OCI-LY7 (cell line): ENCODE measurements at regions not wholly inside any gene's neighbourhood (a gene's known extent, or its start where the extent isn't known, plus 50 kb on each side); places are given as distances from the start of the nearest gene placed in this dataset.
"Not testable (repeated sequence)": the region's sequence is repeated elsewhere in the genome, so short reads cannot be mapped to it uniquely, and the experiment has no call there.

Experiments
- BruUV-seq: library from RNA; stranded (reverse); fragments of 400-500 nt; replicated peaks from 2 replicates; lab custom pipeline; 2021; lab: Mats Ljungman, UMichigan
- CTCF ChIA-PET: fragments of 300-600 bp; sonication (Branson Sonifier 250); formaldehyde crosslinking; loops from one replicate; lab custom pipeline; 2022; ENCODE audit warnings: antibody characterized with exemption; ENCODE audit not compliant: unreplicated experiment; lab: Charles Lee
- POLR2A ChIA-PET: fragments of 300-600 bp; sonication (Branson Sonifier 250); formaldehyde crosslinking; loops from one replicate; lab custom pipeline; 2022; ENCODE audit warnings: antibody characterized with exemption; lab: Charles Lee
- DNase-seq: peaks from one replicate; pipeline ENCODE4 v3.0.0-alpha.2; 2015; ENCODE audit warnings: low spot score
- H2AFZ ChIP-seq: fragments of 200-600 bp; sonication (generic), shearing (Covaris generic); 2 replicates; pipeline ENCODE4 v1.6.1; 2014; ENCODE audit warnings: mild to moderate bottlenecking, antibody characterized with exemption, low read length, moderate library complexity
- H3K27ac ChIP-seq: fragments of 200-600 bp; sonication (generic); 2 replicates; pipeline ENCODE4 v1.5.1; 2014; ENCODE audit warnings: mixed run types, low read depth, mild to moderate bottlenecking, moderate library complexity, low read length, inconsistent platforms; ENCODE audit not compliant: poor library complexity, severe bottlenecking
- H3K36me3 ChIP-seq: fragments of 200-600 bp; sonication (generic); 2 replicates; pipeline ENCODE4 v1.6.1; 2014; ENCODE audit warnings: mild to moderate bottlenecking, antibody characterized with exemption, low read length, moderate library complexity, mixed read lengths; ENCODE audit not compliant: insufficient read depth
- H3K4me1 ChIP-seq: fragments of 200-600 bp; sonication (generic); 2 replicates; pipeline ENCODE4 v1.5.1; 2014; ENCODE audit warnings: mild to moderate bottlenecking, low read length; ENCODE audit not compliant: insufficient read depth, poor library complexity, severe bottlenecking
- H3K4me2 ChIP-seq: fragments of 200-600 bp; sonication (generic); 2 replicates; pipeline ENCODE4 v1.6.1; 2014; ENCODE audit warnings: mild to moderate bottlenecking, low read length
- H3K4me3 ChIP-seq: fragments of 200-600 bp; sonication (generic); 2 replicates; pipeline ENCODE4 v1.5.1; 2014; ENCODE audit warnings: mild to moderate bottlenecking, low read depth, low read length; ENCODE audit not compliant: poor library complexity, severe bottlenecking
- H3K79me2 ChIP-seq: fragments of 200-600 bp; sonication (generic); 2 replicates; pipeline ENCODE4 v1.6.1; 2016; ENCODE audit warnings: low read depth, mild to moderate bottlenecking, low read length, moderate library complexity, mixed read lengths; ENCODE audit not compliant: insufficient read depth
- H3K9me2 ChIP-seq: fragments of 200-600 bp; sonication (generic); 2 replicates; pipeline ENCODE4 v1.6.1; 2016; ENCODE audit warnings: mild to moderate bottlenecking, low read length, mixed read lengths; ENCODE audit not compliant: insufficient read depth
- H3K9me3 ChIP-seq: fragments of 200-600 bp; sonication (generic); 2 replicates; pipeline ENCODE4 v1.6.1; 2014; ENCODE audit warnings: mild to moderate bottlenecking, mixed run types, low read length, mixed read lengths
- H4K20me1 ChIP-seq: fragments of 200-600 bp; sonication (generic); 2 replicates; pipeline ENCODE4 v1.6.1; 2014; ENCODE audit warnings: mild to moderate bottlenecking, antibody characterized with exemption, low read length, moderate library complexity, mixed read lengths; ENCODE audit not compliant: insufficient read depth
- CTCF ChIP-seq: fragments of 200-600 bp; sonication (generic); conservative IDR thresholded peaks from 2 replicates; pipeline ENCODE4 v1.5.1; 2014; ENCODE audit warnings: mild to moderate bottlenecking, antibody characterized with exemption, low read length, moderate library complexity, mixed read lengths
- EZH2phosphoT487 ChIP-seq: fragments of 200-600 bp; sonication (generic); IDR thresholded peaks from 2 replicates; pipeline ENCODE4 v1.6.1; 2018; ENCODE audit warnings: low read depth, borderline replicate concordance, mild to moderate bottlenecking, mixed run types, antibody characterized with exemption, low read length, moderate library complexity, mixed read lengths
- intact Hi-C: fragments of 100-400 bp; cut with micrococcal nuclease; formaldehyde crosslinking; loops from one replicate; pipeline ENCODE4 v1.10.0; 2022; ENCODE audit not compliant: unreplicated experiment

- CTCF ChIA-PET, H4K20me1 ChIP-seq, H3K4me2 ChIP-seq, H3K9me3 ChIP-seq, DNase-seq, intact Hi-C loops, H3K4me3 ChIP-seq, H3K27ac ChIP-seq, H3K79me2 ChIP-seq, H3K4me1 ChIP-seq, BruUV-seq, H3K9me2 ChIP-seq, H3K36me3 ChIP-seq, H2AFZ ChIP-seq: not testable (repeated sequence)
- POLR2A ChIA-PET, result interaction anchor here (0.6 to 1.6 kb wide), 2 partner anchors 27 to 158 kb away, joined by 3 read pairs; no protein-coding TSS in a partner anchor
Observed at GRCh38 chr14:103235506-103235905, 98.5 kb upstream of the EIF5 start.

DNA sequence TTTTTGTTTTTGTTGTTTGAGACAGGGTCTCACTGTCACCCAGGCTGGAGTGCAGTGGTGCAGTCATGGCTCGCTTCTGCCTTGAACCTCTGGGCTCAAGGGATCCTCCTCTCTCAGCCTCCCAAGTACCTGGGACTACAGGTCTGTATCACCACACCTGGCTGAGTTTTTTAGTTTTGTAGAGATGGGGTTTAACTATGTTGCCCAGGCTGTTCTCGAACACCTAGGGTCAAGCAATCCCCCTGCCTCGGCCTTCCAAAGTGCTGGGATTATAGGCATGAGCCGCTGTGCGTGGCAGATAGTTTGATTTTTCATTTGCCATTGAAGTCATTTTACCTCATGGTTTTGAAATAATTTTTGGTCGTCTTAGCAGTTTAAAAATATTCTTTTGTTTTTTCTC, 94.3 kb upstream of the EIF5 start:
- Histone ChIP-seq H3K9me3 (0 out of 2 replicates have a peak, but pooled peaks cover 4% of the 10 kb centered on the region), H3K4me3 (no peak overlapping the region), H3K4me1 (no peaks in the 10 kb centered on the region), H3K9me2 (no peaks in the 10 kb centered on the region), H3K36me3 (no peaks in the 10 kb centered on the region), H4K20me1 (no peaks in the 10 kb centered on the region), H3K27ac (no peak overlapping the region), H2AFZ (no peak overlapping the region), H3K79me2 (no peaks in the 10 kb centered on the region), H3K4me2 (no peak overlapping the region)
- intact Hi-C loops, result no loop called here
- CTCF ChIA-PET, result no interaction called here
- TF ChIP-seq CTCF (no peak), EZH2phosphoT487 (no peak)
- DNase-seq, result no peak
- BruUV-seq, result no TSS peak
- POLR2A ChIA-PET, result interaction anchor here (1.4 kb wide), 1 partner anchor 63 kb away, joined by 3 read pairs; no protein-coding TSS in a partner anchor

GRCh38 chr14:103241531-103241930, 92.5 kb upstream of the EIF5 start:
- no peaks in the 10 kb centered on the region for H3K4me1 ChIP-seq
- no TSS peak for BruUV-seq
- no peak for DNase-seq

More at GRCh38 chr14:103241531-103241930, 92.5 kb upstream of the EIF5 start:
- Histone ChIP-seq H3K4me2 (no peak overlapping the region), H3K79me2 (no peaks in the 10 kb centered on the region), H3K4me3 (no peak overlapping the region), H3K36me3 (no peaks in the 10 kb centered on the region), H2AFZ (no peak overlapping the region), H4K20me1 (no peaks in the 10 kb centered on the region), H3K9me2 (no peaks in the 10 kb centered on the region), H3K27ac (no peak overlapping the region), H3K9me3 (0 out of 2 replicates have a peak, but pooled peaks cover 4% of the 10 kb centered on the region)
- ChIA-PET CTCF (no interaction called here), POLR2A (no interaction called here)
- intact Hi-C loops, result no loop called here
- TF ChIP-seq CTCF (no peak), EZH2phosphoT487 (no peak)
